T1000 (cell line): ENCODE measurements at regions not wholly inside any gene's neighbourhood (a gene's known extent, or its start where the extent isn't known, plus 50 kb on each side); places are given as distances from the start of the nearest gene placed in this dataset.
A peak's percentile ranks its signal among the peaks of the same experiment; 100 is the strongest.
"Not testable (repeated sequence)": the region's sequence is repeated elsewhere in the genome, so short reads cannot be mapped to it uniquely, and the experiment has no call there.

Experiments
- DNase-seq: peaks from one replicate; lab custom pipeline; 2025; ENCODE audit warnings: mixed read lengths; lab: John Stamatoyannopoulos, UW

DNA sequence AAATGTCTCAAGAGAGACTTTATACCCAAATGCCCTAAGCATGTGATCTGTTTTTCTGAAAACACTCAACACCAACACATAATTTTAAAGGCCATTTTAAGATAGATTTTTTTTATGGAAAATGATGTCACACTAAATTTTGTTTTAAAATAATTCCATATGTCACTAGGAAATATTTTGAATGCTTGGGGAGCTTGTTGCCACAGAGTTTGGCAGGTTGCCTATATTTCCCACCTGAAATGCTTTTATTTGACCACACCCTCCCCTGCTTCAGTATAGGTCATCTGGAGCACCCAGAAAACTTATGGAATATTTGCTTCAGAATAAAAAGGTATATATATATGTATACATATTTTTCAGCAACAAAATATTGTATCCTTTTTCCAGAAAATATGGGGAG is 180.0 kb upstream of the ANK3 start:
- DNase-seq = no peak

DNA sequence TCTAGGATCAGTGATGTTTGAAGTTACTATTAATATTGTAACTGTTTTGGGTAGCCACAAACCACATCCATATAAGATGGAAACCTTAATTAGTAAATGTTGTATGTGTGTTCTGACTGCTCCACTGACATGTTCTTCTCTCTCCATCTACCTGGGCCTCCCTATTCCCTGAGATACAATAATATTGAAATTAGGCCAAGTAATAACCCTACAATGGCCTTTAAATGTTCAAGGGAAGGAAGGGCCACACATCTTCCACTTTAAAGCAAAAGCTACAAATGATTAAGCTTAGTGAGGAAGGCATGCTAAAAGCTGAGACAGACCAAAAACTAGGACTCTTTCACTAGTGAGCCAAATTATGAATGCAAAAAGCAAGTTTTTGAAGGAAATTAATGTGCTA is 176.4 kb upstream of the ANK3 start:
- no peak for DNase-seq

DNA sequence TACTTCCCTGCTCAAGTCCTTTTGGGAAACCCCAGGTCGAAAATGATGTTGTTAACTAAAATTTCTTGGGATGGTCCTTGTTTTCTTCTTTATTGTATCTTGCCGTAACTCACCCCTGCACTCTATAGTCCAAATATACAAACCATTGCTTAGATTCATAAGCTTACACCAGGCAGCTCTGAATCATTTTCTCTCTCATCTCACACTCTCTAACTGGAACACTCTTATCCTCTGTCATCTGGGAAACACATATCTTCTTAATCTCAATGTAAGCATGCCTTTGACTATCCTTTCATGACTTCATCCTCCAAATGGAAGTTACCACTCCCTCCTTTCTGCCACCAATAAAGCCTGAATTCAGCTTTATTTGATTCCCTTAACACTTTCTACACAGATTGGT is 175.8 kb upstream of the ANK3 start:
- no peak for DNase-seq

DNA sequence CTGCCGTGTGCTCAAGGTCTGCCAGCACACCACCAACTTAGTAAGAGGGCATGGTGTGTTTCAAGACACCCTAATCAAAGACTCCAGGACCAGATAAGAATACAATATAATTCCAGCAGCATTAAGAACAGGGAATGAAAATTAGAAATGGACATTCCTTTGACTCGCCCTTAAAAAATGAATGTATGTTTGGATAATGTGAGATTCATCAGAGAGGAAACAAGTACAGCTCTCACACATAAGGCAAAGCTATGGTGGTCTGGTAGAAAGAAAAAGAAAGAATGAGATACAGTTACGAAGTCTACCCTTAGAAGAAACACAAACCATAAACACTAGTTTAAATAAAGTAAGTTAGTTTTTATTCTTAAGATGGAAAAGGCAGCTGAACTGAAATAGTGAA is 174.8 kb upstream of the ANK3 start:
- DNase-seq = no peak

DNA sequence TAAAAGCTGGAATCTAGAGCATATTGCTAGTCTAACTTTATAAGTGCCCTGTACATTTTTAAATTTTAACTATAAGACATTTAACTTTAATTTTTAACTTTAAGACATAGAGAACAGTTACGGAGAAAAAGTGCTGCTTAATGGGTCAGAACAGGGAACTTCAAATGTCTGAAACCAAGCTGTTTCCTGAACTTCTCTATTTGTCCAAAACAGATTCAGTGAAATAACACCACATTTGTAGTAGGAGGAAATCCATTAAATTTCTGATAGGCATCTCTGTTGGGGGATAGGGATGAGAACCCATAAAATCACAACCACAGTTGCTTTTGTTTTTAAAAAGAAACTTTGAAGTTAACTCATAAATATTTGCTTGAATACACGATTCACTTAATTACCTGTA is 170.8 kb upstream of the ANK3 start:
- no peak for DNase-seq

DNA sequence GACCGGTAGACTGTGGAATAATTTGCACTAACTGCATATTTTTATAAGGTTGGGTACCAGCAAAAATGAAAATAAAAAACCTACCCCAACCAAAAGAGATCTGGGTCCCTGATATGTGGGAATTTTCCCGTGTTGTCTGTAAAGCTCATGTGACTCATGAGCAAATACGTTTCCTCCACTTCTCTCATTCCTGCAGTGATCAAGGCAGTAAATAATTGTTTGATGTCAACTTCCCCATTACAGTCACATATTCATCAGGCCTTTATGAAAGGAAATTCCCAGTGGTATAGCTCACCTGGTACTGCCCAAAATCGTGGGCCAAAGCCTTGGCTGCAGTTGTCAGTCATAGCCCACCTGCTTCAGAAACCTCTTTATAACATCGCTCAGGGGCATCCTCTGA is 166.0 kb upstream of the ANK3 start:
- DNase-seq = no peak

DNA sequence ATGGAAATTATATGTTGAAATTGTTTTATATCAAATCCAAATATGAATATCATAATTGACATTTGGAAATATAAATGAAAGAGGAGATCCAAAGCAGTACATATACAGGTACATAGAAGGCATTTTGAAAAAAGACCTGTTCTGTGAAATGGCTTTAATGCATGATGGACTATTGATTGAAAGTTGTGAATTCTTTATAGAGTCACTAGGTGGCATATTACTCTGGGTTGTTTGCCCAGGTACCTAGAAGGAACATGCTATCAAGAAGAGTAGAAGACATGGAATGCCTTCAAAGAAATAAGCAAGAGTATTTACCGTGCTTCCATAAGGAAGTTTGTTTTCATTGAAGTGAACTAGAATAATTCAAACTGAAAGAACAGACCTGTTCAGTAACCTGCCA is 160.0 kb upstream of the ANK3 start:
- DNase-seq = no peak

DNA sequence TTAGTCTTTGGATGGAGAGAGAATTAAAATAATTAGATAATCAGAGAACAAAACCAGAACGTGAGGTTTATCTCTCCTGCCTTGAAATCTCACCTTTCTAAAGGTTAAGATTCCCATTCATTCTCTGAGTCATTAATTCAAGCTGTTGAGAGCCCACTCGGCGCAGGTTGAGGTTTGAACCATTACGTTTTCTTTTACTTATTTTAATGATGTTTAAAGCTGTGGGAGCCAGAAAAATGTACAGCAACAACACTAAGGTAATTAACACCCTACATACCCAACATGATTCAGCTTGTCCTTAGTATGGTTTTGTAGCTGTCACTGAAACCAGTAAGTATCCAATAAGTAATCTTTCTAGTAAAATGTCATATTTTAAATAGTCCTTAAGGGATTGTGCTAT is 153.0 kb upstream of the ANK3 start:
- no peak for DNase-seq

DNA sequence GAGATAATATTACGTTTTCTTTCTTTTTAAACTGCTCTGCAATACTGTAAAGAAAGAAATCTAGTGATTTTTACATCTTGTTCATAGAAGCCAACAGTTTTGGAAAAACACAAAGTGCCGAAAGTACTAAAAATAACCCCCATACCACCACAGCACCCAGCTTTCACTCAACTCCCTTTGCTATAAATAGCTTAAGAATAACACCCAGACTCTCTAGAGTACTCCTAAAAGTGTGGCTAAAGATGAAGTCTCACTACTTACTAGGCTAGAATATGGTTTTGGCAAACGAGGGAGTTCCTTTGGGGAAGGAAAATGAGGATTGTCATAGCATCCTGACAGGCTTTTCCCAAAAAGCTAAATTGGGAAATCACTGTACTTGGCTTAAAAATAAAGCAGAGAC is 151.8 kb upstream of the ANK3 start:
- no peak for DNase-seq

DNA sequence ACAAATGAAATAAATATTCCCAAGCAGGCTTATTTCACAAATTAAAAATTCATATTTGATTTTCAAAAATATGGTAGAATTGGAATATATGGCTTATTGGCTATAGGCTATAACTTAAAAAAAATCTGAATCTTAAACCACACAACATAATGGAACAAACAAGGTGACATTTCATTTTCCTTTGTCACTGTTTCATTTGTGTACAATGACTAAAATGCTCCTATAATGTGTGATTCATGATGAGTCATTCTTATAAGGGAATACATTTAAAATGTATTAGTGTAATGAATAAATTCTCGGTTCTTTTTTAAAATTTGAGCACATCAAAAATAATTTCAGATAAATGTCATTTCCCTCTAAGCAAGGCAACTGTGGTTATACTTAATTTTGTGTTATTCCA is 148.0 kb upstream of the ANK3 start:
- no peak for DNase-seq

DNA sequence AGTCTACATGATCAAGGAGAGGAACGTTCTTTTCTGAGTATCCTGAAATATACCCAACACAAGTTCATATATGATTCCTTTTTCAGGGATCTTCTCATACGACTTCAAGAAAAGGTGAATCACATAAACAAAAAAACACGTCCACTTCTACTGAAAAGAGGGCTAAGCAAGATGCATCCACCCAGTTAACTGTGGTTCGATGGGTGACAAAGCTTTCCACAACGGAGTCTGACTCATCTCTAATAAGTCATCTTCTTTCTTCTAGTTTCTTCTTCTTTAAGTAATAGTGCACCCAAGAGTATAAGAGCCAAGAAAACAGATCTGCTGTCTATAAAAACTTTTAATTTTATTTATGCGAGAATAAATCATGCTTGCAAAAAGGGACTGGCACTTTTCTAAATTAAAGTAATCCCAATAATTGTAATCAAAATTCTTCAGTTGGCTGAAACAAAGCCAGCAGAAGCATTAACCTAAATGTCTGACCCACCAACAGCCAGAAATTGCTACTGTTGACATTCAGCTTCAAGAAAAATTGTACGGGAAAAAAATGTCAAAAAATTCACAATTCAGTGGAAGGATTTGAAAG is 146.9 kb upstream of the ANK3 start:
- peak; percentile 14 for DNase-seq

DNA sequence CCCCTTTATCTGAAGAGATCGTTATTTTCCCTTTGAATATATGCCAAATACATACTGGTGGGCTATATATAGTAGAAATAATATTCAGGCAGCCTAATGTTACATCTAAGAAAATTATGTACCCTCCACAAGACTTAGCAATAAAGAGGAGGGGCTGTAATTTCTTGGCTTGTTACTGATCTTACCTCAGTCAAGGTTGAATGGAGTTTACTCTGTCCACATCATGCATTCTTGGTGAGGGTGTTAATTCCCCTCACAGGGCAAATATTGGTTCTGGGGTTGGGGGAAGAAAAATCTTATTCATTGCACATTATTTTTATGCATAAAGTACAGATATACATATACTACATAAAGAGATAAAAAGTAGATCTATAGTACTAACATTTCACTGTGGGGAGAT is 145.8 kb upstream of the ANK3 start:
- DNase-seq = no peak

DNA sequence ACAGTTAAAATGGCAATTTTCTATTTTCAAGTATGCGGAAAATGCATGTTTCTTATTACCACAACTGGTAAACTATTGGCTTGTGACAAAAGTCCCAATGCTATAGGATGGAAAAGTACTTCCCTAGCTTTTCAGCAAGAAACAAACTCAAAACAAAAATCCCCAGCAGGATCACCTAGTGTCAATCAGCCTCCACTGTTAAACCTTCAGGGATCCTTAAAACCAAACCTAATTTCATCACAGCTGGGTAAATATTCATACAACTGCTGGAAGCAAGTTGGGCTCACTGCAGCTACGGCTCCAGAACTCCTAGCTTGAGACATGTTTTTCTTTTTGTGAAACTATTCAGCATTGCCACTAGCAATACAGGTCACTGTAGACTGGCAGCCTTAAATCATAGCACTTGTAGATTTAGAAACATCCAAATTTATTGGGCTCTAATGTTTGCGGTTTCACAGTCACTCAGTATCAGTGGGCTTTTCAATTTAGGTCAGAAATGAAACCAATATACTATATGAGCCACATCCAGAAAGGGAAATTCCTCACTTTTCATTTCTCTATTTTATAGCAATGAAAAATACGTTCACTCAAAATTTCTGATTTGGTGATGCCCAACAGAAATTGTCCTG is 145.2 kb upstream of the ANK3 start:
- no peak for DNase-seq

DNA sequence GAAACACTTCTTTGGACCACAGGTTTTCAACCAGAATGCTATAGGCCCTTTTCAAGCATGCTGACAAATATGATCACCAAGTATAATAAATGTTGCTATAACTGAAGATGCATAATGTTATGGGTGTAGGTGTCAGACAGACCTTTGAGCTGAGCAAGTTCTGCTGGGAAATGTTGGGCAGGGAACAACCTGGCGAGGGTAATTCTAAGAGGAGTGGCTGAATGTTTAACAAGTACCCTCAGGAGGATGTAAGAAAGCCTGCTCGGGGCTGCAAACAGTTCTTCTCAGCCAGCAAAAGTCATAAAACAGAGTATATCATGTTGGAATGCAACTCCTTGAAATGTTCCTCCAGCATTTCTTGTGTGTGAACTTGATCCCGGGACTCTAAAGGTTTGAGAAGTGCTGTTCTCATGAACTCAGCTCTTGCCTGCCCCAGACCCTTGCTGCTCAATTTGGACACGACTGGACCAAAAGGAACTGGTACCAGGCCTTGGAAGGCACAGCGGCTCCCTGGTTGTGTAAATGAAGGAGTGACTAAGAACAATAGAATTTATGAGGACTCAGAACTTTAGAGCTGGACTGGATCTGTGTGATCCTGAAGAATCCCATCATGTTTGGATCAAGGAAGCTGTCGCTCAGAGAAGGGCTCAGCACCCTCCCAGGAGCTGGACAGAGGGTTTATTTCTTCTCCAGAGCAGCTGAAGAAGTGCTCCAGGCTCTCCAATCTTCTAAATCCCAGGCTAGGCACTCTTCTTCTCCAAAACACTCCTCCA is 143.2 kb upstream of the ANK3 start:
- no peak for DNase-seq

DNA sequence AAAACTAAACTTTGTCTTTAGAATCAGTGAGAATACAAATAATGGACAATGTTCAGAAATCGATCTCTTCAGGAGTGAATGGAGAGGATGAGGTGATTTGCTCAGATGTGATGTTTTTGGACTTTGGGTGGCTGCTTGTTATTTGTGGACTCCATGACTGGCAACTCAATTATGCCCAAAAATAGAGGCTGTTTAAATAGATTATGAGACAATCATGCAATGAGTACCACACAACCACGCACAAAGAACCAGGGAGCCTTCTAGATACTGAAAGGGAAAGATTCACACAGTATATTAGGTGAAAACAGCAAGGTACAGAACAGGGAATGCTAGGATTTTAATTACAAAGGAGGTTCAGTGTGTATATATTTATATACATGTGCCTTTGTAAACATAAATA is 141.3 kb upstream of the ANK3 start:
- DNase-seq = no peak

DNA sequence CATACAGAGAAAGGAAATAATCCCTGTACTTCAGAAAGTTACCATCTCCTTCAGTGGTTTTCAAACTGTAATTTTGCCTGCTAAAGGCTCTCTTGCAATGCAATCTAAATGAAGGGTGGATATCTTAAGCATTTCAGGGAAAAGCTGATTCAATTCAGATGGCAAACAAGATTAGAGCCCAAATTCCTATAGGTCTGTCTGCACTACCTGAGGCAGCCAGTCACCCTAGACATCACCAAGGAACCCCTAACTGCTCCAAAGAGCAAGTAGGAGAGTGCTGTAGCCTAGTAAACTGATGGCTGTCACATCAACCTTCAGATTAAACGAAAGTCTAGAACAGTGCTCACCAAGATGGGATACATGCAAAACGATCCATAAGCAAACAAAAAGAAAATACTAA is 138.0 kb upstream of the ANK3 start:
- no peak for DNase-seq

DNA sequence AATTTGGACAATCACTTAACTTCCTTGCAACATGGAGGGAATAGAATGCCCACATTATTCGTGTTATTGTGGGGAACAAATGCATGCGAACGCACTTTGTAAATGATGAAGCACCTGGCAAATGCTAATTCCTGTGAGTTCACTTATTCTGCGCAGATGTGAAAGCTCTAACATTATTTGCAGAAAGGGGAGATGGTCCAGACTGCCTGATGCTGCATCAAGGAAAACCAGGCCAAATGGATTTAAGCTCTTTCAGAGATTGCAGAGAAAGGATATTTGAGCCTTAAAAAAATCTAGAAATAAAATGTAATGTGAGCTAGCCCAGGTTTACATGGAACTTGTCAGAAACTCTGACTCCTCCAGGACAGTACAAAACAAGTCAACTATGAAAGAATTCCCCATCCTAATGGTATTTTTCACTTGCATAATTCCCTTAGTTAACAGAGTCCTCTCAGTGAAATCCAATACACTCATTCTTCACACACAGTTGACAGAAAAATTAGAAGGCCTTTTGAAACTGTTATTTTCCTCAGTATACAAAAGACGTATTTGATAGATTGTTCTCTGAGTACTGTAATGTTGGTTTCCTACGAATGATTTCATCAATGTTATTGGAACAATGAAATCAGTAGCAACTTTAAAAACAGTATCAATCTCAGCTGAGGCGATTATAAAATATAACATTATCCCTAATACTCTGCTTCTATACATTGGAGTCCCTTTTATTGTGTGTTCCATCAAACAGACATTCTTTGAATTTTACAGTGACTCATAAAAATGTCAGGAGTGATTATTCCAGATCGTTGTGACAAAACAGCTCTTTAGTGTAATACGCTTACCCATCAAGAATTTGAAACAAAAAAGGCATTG is 136.3 kb upstream of the ANK3 start:
- no peak for DNase-seq

DNA sequence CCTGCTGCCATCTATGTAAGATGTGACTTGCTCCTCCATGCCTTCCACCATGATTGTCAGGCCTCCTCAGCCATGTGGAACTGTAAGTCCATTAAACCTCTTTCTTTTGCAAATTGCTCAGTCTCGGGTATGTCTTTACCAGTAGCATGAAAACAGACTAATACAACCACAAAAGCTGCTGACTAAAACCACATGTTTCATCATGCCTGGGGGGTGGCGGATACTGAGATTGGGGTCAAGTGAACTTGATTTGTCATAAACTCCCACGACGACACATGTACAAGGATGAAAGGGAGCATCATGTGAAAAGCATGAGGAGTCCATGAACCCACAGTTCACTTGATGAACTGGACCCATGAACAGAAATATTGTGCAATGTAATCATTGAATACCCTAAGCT is 134.9 kb upstream of the ANK3 start:
- peak; percentile 7 for DNase-seq

DNA sequence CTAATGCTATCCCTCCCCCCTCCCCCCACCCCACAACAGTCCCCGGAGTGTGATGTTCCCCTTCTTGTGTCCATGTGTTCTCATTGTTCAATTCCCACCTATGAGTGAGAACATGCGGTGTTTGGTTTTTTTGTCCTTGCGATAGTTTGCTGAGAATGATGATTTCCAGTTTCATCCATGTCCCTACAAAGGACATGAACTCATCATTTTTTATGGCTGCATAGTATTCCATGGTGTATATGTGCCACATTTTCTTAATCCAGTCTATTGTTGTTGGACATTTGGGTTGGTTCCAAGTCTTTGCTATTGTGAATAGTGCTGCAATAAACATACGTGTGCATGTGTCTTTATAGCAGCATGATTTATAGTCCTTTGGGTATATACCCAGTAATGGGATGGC is 133.7 kb upstream of the ANK3 start:
- DNase-seq = not testable (repeated sequence)

DNA sequence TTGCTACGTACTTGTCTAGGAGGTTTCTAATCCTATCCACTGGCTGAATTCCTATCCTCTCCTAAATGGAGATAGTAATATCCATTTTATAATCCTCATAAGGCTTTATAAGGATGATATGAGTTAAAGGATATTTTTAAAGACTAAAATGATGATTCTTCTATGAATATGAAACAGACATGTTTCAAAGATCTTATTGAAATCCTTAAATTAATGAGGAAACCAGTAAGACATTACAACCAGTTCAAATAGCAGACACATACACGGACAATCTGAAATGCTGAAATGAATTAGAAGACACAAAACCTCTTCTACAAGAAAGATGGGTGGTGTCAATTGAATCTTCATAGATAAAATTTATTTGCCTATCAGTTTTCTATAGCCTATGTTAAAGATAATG is 132.9 kb upstream of the ANK3 start:
- no peak for DNase-seq

DNA sequence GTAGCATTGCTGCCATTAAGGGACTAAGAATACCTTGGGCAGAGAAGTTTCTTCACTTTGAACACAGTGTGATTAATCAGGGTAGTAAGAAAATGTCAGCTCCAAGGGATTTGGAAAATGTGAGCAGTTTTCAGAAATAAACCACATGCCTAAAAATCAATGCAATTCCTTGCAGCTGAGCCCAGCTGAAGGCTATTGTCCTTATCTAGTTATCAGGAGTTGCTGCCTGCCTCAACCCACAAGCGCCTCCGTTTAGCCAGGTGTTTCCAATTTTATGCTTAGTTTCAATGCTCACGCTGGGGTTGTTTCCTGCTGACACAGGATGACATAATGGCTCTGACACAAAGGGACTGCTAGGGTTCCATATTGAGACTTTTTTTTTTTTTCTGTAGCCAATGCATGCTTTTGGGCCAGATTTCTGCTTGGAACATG is 132.3 kb upstream of the ANK3 start:
- no peak for DNase-seq

DNA sequence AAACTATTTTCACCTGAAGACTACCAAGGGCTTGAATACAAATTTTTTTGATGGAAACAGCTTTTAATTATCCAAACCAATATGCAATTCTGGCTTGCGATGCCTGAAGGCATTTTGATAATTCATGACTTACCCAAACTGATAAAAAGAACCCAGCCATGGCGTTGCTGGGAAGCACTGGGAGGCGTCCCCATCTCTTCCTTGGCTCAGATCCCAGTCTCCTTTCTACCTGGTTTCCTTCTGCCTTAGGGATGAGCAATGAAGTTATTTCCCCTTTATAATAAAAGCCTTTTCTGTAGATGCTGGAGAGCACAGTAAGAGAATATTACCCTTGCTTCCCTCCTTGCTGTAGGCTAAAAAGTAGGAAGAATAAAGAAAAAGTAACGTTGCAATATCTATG is 129.1 kb upstream of the ANK3 start:
- DNase-seq = no peak

DNA sequence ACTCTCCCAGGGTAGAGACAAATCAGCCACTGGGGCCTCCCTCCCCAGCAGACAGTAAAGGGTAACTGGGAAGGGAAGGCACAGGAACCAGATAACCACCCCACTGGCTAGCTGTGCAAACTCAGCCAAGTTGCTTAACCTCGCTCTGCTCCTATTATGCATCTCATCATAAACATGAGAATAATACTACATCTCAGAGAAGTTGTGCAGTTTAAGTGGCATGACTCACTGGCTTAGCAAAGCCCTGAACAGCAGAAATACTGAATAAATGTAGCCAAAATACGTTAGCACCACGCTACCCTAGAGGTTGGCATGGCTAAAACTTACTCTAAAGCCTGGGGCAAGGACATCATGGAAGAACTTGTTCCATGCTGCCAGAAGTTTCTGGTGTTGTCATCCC is 128.1 kb upstream of the ANK3 start:
- no peak for DNase-seq
